NCI-H146 treated with DMSO at 0.1 percent for 48 hours (cell line): ENCODE measurements at regions not wholly inside any gene's neighbourhood (a gene's known extent, or its start where the extent isn't known, plus 50 kb on each side); places are given as distances from the start of the nearest gene placed in this dataset.

ENCODE experiments used
- DNase-seq: peaks from one replicate; lab custom pipeline; 2025; ENCODE audit not compliant: unreplicated experiment; lab: John Stamatoyannopoulos, UW

- DNase-seq = no peak
Measured at GRCh38 chr12:93198086-93198485, 179.6 kb upstream of the NUDT4 start.

DNA sequence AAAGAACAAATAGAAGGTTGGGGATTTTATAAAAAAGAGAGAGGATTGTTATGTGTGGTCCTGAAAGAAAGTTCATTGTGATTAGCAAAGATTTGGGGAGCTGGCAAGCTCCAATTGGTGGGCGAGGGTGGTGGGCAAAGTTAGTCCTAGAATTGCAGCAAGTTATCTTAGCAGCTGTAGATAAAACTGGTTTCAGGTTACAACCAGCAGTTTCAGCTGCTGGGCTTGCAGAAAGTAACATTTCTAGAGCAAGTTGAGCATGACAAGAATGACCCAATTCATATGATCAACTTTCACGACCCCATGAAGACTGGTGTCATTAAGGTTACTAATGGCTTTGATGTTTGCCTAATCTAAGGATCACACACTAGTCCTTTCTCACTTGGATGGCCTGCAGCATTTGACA is 177.9 kb upstream of the NUDT4 start:
- no peak for DNase-seq

DNA sequence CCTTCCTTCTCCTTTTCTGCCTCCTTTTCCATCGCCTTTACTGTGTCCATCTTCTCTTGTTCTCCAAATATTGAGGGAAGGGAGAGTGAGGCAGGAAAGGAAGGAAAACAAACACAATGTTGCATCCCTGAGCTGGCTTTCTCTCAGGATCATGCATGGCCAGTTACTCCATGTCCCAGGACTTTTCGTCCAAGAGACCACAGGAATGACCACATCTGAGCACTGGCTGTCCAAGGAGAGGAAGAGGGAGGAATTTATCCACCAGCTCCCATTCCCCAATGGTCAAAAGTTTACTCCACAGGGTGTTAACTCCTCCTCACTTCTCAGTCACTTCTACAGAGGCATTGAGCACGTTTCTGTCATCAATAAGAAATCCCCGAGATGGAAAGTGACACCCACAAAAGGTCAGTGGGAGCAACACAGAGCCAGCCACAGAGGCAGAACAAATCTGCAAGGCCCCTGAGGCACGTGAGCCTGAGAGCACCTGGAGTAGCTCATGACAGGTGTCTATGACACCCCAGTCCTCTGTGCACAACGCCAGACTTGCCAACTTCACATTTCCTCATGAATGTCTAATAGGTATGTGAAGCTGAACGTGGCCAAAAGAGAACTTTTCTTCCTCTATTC is 177.3 kb upstream of the NUDT4 start:
- no peak for DNase-seq

GRCh38 chr12:93201990-93202389 is 175.7 kb upstream of the NUDT4 start:
- no peak for DNase-seq

- DNase-seq = no peak
Measured at GRCh38 chr12:93202688-93203087, 175.0 kb upstream of the NUDT4 start.

GRCh38 chr12:93203361-93203760 is 174.4 kb upstream of the NUDT4 start:
- DNase-seq = no peak

DNA sequence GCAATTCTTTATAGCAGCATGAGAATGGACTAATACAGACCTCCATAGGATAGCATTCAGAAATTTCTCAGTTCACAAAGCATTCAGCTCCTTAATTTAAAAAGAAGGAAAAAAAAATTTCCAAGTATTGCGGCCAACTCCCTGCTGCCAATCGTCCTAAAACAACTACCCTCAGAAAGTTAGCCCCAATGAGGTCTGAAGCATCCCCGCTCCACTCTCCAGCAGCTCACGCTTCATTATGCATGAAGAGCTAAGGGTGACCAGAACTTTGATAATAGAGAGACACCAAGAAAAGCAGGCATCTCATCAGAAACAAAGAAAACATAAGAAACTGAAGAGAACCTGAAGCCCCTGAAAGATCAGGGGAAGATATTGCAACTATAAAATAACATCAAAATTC is 172.8 kb upstream of the NUDT4 start:
- no peak for DNase-seq

GRCh38 chr12:93205361-93205760 is 172.4 kb upstream of the NUDT4 start:
- DNase-seq = no peak

- no peak for DNase-seq
Measured at GRCh38 chr12:93208011-93208410, 169.7 kb upstream of the NUDT4 start.

DNA sequence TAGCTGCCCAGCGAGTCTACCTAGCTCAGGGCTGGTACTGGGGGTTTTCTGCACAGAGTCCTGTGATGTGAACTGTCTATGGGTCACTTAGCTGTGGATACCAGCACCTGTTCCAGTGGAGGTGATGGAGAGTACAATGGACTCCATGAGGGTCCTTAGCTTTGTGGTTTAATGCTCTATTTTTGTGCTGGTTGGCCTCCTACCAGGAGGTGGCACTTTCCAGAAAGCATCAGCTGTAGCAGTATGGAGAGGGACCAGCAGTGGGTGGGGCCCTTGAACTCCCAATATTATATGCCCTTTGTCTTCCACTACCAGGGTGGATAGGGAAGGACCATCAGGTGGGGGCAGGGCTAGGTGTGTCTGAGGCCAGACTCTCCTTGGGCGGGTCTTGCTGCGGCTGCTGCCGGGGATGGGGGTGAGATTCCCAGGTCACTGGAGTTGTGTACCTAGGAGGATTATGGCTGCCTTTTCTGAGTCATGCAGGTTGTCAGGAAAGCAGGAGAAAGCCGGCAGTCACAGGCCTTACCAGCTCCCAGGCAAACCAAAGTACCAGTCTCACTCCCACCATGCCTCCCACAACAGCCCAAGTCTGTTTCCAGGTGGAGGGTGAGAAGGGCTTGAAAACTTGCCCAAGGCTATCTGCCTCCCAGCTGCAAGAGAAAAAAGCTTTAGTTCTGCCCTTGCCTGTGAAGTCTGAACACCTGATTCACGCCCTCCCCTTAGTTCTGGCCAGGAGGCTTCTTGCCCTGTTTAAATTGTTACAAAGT is 163.0 kb upstream of the NUDT4 start:
- DNase-seq = no peak

GRCh38 chr12:93215290-93215678 is 162.4 kb upstream of the NUDT4 start:
- DNase-seq = no peak

- no peak for DNase-seq
Measured at GRCh38 chr12:93219947-93220346, 157.8 kb upstream of the NUDT4 start.

DNA sequence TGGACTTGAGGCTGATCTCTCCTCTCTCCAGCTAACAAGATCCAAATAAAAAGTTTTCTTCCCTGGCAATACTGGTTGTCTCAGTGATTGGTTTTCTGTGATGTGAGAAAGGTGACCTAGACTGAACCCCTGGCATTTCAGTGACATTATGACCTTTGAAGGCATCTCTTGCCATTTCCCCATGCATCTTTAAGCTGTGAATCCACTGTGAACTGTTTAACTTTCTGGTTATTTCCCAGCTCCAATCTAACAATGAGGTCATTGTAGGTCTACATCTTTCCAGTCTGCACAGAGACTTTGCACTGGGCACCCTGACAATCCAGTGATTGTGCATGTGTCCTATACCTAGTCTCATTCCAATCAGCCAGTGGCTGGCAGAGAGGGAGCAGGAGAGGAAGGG is 155.9 kb upstream of the NUDT4 start:
- no peak for DNase-seq

- no peak for DNase-seq
Measured at GRCh38 chr12:93223440-93224426, 154.0 kb upstream of the NUDT4 start.

DNA sequence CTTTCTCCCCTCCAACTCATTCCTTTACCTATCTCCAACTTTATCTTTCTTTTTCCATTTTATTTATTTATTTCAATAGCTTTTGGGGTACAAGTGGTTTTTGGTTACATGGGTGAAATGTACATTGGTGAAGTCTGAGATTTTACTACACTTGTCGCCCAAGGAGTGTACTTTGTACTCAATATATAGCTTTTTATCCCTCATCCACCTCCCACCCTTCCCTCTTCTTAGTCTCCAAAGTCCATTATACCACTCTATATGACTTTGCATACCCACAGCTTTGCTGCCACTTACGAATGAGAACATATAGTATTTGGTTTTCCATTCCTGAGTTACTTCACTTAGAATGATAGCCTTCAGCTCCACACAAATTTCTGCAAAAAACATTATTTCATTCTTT is 152.6 kb upstream of the NUDT4 start:
- DNase-seq = no peak

DNA sequence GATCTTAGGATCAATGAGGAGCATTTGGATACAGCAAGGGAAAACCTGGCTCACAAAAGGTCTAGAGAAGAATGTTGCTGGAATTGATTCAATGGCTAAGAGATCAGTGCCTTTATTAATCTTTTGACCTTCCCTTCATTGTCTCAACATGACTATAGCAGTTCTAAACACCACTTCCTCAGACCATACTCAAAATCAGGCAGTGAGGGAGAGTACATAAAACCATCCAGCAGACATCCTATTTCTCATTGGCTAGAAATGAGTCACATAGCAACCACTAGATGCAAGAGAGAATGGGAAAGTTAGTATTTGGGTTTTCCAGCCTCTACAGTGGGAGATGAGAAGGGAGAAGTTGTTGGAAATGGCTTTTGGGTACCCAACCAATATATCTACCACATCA is 151.4 kb upstream of the NUDT4 start:
- no peak for DNase-seq

DNA sequence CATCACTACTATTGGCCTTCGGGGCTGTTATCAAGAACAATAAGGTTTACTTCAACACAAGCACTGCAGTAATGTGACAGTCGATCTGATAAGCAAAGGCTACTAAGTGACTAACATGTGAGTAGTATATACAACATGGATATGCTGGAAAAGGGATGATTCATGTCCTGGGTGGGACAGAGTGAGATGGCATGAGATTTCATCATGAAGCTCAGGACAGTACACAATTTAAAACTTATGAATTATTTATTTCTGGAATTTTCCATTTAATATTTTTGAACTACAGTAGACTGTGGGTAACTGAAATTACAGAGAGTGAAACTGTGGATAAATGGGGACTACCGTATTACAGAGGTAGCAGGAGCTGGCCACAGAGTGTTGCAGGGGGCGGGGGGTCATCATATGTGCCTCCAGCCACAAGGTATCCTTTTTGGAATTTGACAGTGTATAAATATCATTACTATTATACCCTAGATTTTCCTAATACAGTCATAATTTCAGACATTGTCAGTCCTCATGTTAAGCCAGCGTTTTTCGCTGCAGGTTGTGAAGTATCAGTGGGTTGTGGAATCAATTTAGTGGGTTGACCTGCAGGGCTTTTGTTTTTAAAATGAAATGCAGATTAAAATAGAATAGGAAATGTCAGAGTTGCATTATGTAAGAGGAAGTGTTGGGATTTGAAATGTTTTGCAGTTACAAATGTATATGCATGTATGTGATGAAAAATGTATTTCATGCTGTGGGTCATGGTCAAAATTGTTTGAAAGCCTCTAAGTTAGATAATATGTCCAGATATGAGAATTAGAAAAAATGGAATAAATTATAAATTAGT is 148.0 kb upstream of the NUDT4 start:
- no peak for DNase-seq

DNA sequence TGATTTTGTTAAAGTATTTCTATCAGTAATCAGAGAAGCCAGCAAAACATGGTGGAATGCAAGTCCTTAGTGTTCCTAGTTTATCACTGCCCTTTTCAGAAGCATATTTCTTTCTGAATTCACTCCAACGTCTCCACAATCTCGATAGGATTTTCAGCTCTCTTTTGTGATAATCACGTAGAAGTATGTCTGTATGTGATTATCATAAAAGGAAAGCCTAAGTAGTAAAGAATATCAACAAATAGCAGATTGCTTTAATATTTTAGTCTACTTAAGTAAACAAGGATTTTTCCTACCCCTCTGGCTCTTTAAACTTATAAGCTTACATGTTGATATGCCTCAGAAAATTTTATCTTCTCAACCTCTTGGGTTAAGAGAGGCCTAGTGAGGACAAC is 147.4 kb upstream of the NUDT4 start:
- no peak for DNase-seq

GRCh38 chr12:93231938-93232337 is 145.8 kb upstream of the NUDT4 start:
- DNase-seq = no peak

- no peak for DNase-seq
Measured at GRCh38 chr12:93234641-93235040, 143.1 kb upstream of the NUDT4 start.

- DNase-seq = no peak
Measured at GRCh38 chr12:93235881-93236280, 141.8 kb upstream of the NUDT4 start.
